Muscle layer of duodenum (tissue), 2 donors: ENCODE measurements at regions not wholly inside any gene's neighbourhood (a gene's known extent, or its start where the extent isn't known, plus 50 kb on each side); places are given as distances from the start of the nearest gene placed in this dataset.
"Not testable (repeated sequence)": the region's sequence is repeated elsewhere in the genome, so short reads cannot be mapped to it uniquely, and the experiment has no call there.

Experiments
- H3K27ac ChIP-seq: one replicate; pipeline ENCODE4 v1.7.0; 2013; ENCODE audit warnings: mild to moderate bottlenecking, low read length
- H3K27me3 ChIP-seq: one replicate; pipeline ENCODE4 v1.7.0; 2013; ENCODE audit warnings: low read depth, mild to moderate bottlenecking, control low read depth, low read length
- H3K36me3 ChIP-seq, 2 donors: one replicate each; pipeline ENCODE4 v1.7.0; 2013; ENCODE audit warnings: low read length in 2 of 2, control low read depth in 1 of 2, mild to moderate bottlenecking in 1 of 2; ENCODE audit not compliant: insufficient read depth in 2 of 2, control insufficient read depth in 1 of 2
- H3K4me1 ChIP-seq, 2 donors: one replicate each; pipeline ENCODE4 v1.7.0; 2013; ENCODE audit warnings: low read length in 2 of 2, mild to moderate bottlenecking in 2 of 2, control low read depth in 1 of 2, moderate library complexity in 1 of 2; ENCODE audit not compliant: insufficient read depth in 2 of 2, control insufficient read depth in 1 of 2
- H3K4me3 ChIP-seq, 2 donors: one replicate each; pipeline ENCODE4 v1.7.0; 2013; ENCODE audit warnings: low read length in 2 of 2, low read depth in 1 of 2, mild to moderate bottlenecking in 1 of 2
- H3K9me3 ChIP-seq, 2 donors: one replicate each; pipeline ENCODE4 v1.7.0; 2013; ENCODE audit warnings: low read length in 2 of 2, control low read depth in 1 of 2, mild to moderate bottlenecking in 1 of 2; ENCODE audit not compliant: control insufficient read depth in 1 of 2
- donor health status: healthy.

DNA sequence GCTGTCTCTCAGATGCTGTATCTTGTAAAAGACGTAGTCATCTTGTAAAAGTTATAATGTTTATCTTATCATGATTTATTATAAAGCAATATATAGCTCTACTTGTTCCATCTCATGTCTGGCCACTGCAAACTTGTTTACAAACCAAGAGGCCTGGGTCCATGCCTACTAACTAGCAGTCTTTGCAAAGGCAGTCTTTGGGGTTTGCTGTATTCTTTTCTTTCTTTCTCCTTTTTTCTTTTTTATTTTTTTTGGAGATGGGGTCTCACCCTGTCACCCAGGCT, 272.6 kb downstream of the GATA3 start:
- Histone ChIP-seq H3K4me3 (no peak overlapping the region), H3K27me3 (no peaks in the 10 kb centered on the region), H3K9me3 (no peaks in the 10 kb centered on the region), H3K27ac (no peak overlapping the region), H3K36me3 (no peaks in the 10 kb centered on the region), H3K4me1 (peaks cover 0 to 2% of the 10 kb centered on the region in 2 donors)

DNA sequence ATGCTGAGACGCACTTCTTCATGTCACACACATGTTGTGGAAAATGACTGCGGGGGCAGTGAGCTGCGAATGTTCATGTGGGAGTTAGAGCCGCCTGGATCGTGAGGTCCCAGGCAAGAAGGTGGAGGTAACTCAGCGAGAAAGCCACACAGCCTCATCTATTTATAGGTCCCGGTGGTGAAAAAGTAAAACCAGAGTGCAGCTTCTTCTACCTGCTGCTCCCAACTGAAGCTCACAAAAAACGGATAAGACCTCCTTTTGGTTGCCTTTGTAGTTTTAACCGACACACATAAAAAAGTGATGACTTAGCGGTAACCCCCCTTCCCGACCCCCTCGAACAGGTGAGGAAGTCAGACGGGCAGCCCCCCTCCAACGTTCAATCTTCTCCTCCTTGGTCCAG, 276.9 kb downstream of the GATA3 start:
- H3K27ac ChIP-seq, result no peak overlapping the region
- no peaks in the 10 kb centered on the region for H3K36me3 ChIP-seq
- H3K4me1 ChIP-seq, result peaks cover 0 to 8% of the 10 kb centered on the region in 2 donors
- H3K4me3 ChIP-seq, result no peak overlapping the region
- H3K9me3 ChIP-seq, result no peaks in the 10 kb centered on the region
- H3K27me3 ChIP-seq, result no peaks in the 10 kb centered on the region

DNA sequence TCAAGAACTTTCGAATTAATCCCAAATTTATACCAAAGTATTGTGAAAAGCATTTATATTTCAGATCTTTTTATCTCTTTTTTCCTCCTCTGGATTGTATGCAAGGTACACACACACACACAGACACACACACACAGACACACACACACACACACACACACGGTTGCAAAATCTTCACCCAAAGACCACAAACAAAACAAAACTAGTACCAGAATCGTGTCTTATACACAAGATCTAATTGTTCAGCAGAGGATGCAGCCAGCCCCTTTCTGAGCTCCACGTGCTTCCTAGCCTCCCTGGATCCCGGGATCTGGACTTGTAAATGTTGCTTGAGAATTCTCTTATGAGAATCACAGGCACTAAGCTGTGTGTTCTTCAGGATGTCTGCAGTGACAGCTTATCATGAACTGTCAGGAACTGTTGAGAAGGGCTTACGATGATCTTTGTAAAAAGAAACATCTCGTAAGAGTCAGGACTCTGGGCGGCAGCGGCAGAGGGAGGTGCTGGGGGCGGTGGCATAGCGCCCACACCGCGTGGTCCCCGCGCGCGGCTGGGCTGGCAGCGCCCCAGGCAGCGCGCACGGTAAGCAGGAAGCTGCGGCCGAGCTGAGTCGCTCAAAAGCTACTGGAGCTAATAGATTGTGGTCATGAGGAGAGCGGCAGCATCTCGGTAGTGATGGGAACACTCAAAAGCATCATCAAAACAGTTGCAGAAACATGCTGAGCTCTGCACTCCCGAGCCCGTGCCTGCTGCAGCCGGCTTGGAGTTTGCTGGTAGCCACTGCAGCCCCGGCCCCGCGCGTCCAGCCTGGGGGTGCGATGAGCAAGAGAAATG, 277.6 kb downstream of the GATA3 start:
- H3K9me3 ChIP-seq, result no peaks in the 10 kb centered on the region
- H3K4me1 ChIP-seq, result peaks cover 0 to 8% of the 10 kb centered on the region in 2 donors
- no peak overlapping the region for H3K27ac ChIP-seq
- H3K4me3 ChIP-seq, result peak overlapping the region; percentile 26 to 60
- no peaks in the 10 kb centered on the region for H3K36me3 ChIP-seq
- H3K27me3 ChIP-seq, result no peaks in the 10 kb centered on the region

DNA sequence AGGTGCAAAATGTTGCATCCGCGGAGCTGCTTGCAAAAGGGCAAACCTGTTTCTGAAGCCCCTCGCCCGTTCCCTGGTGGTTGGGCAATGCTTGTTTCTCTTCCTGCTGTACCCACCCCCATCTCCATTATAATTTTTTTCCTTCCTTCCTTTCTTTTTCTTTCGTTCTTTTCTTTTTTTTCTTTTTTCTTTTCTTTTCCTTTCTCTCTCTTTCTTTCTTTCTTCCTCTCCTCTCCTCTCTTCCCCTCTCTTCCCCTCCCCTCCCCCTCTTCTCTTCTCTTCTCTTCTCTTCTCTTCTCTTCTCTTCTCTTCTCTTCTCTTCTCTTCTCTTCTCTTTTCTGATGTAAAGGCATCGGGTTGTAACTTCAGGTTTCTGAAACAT, 278.2 kb downstream of the GATA3 start:
- peaks cover 0 to 8% of the 10 kb centered on the region in 2 donors for H3K4me1 ChIP-seq
- H3K4me3 ChIP-seq, result peak overlapping the region; percentile 26 to 60
- H3K9me3 ChIP-seq, result no peaks in the 10 kb centered on the region
- no peaks in the 10 kb centered on the region for H3K36me3 ChIP-seq
- H3K27ac ChIP-seq, result no peak overlapping the region
- H3K27me3 ChIP-seq, result no peaks in the 10 kb centered on the region

DNA sequence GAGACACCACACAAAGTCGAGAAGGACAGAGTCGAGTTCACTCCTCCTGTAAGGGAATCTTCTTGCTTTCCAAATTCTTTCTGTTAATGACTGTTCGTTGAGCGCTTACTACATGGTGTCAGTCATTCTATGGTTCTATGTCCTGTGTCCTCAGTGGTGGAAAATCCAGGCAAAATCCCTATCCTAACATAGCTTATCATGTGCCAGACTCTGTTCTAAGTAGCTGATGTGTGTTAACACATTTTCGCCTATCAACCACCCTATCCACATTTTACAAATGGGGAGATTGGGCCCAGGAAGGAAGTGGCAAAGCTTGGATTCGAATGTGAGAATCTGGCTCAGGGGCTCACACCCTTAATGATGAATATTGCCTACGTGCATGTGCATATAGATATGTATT, 280.1 kb downstream of the GATA3 start:
- no peaks in the 10 kb centered on the region for H3K27me3 ChIP-seq
- peaks cover 0 to 8% of the 10 kb centered on the region in 2 donors for H3K4me1 ChIP-seq

DNA sequence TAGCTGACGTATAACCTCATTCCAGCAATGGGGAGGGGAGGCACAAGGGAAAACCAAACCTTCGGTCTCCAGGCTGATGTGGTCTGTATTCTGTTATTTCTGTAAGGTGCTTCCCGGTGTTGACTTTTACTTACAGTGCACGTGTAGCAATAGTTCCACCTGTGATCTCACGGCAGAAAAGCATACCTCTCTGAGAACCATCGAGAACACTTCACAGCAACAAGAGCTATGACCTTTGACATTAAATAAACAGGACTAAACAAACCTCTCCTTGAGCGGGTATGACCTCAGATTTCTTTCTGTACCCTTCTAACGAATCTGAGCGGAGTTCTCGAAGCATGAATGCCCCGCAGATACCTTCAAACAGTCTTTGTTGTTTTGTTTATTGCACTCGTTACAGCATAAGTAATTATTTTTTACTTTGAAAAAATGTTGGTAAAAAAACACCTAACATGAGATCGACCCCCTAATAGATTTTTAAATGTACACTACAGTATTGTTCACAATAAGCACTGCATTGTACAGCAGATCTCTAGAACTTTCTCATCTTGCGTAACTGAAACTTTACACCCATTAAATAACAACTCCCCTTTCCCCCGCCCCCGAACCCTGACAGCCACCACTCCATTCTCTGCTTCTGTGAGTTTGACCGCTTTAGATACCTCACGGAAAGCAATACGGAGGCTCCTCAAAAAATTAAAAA, 282.3 kb downstream of the GATA3 start:
- H3K27me3 ChIP-seq, result no peaks in the 10 kb centered on the region
- H3K4me1 ChIP-seq, result peaks cover 0 to 8% of the 10 kb centered on the region in 2 donors
- no peaks in the 10 kb centered on the region for H3K36me3 ChIP-seq
- H3K27ac ChIP-seq, result no peak overlapping the region
- H3K4me3 ChIP-seq, result no peak overlapping the region
- H3K9me3 ChIP-seq, result no peaks in the 10 kb centered on the region

More for the DNA sequence above, 280.1 kb downstream of the GATA3 start:
- H3K27ac ChIP-seq, result no peak overlapping the region
- H3K9me3 ChIP-seq, result no peaks in the 10 kb centered on the region
- H3K36me3 ChIP-seq, result no peaks in the 10 kb centered on the region
- no peak overlapping the region for H3K4me3 ChIP-seq

DNA sequence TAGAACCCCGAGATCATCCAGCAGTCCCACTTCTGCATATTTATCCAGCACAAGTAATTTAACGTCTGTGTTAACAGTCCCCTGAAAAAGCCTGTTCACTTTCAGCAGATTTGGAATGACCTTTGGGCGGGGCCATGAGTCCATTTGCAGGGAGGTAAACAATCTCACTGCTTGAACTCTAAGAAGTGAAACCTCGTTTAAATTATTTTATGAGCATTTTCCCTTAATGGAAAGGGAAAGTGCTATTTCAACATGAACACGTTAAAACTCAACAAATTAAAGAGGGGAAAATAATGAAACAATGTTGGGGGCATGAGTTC, 282.8 kb downstream of the GATA3 start:
- Histone ChIP-seq H3K4me1 (peaks cover 0 to 3% of the 10 kb centered on the region in 2 donors), H3K27me3 (no peaks in the 10 kb centered on the region)

DNA sequence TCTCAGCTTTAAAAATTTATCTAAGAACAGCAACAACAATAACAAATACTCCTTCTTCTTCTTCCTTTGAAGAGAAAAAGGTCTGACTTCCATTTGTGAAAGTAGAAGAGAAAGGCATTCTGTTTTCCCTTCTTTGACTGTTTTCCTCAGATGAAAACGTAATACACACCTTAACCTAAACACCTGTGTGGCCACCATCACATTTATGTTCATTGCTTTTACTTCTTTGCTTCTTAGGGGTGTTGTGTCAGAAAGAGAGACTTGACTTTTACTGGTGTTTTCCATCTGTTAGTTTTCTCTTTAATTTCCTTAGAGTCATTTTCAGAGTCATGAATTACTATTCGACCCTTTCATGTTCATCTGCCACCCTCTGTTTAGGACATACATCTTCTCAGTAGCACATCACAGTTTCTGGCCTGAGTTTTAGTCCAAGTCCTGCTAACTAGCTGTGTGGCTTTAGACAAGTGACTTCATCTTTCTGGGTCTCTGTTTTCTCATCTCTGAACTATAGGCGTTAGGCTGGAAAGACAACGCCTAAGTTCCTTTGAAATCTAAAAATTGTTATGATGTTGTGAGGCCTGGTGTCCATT, 283.8 kb downstream of the GATA3 start:
- no peaks in the 10 kb centered on the region for H3K27me3 ChIP-seq
- no peaks in the 10 kb centered on the region for H3K4me1 ChIP-seq
- H3K9me3 ChIP-seq, result no peaks in the 10 kb centered on the region
- H3K36me3 ChIP-seq, result no peaks in the 10 kb centered on the region
- H3K27ac ChIP-seq, result no peak overlapping the region
- H3K4me3 ChIP-seq, result no peak overlapping the region

More for the DNA sequence above, 282.8 kb downstream of the GATA3 start:
- Histone ChIP-seq H3K4me3 (no peak overlapping the region), H3K27ac (no peak overlapping the region), H3K9me3 (no peaks in the 10 kb centered on the region), H3K36me3 (no peaks in the 10 kb centered on the region)

DNA sequence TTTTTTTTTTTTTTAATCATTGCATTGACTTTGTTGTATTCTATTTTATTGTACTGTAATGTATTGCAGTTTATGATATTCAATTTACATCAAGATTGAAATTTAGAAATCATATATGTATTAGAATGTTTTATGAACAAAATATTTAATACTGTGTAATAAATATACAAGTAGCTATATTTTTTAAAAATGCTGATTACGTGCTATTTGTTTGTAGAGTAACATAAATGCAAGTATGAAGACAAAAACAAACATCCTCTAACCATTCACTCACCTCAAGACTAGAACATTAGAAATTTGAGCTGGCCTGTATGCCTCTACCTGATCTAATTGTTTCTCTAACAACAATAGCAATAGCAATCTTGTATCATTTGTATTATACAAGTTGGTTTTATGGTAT, 290.3 kb downstream of the GATA3 start:
- Histone ChIP-seq H3K4me1 (no peaks in the 10 kb centered on the region), H3K4me3 (no peak overlapping the region), H3K27me3 (no peaks in the 10 kb centered on the region), H3K9me3 (no peaks in the 10 kb centered on the region), H3K36me3 (no peaks in the 10 kb centered on the region), H3K27ac (no peak overlapping the region)

DNA sequence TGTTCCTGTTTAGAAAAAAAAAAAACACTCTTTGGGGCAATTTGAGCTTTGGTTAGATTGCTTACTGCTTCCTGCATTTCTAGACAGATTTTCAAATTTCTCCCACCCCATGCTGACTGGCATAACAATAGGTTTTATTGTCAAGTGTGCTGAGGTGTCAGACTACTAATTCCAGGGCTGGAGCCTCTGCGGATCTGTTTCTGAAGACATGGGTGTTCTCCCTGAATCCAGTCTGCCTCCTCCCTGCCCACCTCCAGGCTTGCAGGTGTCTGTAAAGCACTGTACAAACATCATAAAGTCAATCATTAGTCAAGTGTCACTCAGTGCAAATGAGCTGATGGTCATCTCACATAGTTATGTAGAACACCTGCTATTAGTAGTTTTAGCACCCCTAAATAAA, 292.4 kb downstream of the GATA3 start:
- Histone ChIP-seq H3K27me3 (no peaks in the 10 kb centered on the region), H3K36me3 (no peaks in the 10 kb centered on the region), H3K27ac (no peak overlapping the region), H3K4me3 (no peak overlapping the region), H3K4me1 (no peaks in the 10 kb centered on the region), H3K9me3 (no peaks in the 10 kb centered on the region)

DNA sequence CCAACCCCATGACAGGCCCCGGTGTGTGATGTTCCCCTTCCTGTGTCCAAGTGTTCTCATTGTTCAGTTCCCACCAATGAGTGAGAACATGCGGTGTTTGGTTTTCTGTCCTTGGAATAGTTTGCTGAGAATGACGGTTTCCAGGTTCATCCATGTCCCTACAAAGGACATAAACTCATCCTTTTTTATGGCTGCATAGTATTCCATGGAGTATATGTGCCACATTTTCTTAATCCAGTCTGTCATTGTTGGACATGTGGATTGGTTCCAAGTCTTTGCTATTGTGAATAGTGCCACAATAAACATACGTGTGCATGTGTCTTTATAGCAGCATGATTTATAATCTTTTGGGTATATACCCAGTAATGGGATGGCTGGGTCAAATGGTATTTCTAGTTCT, 293.1 kb downstream of the GATA3 start:
- H3K4me1 ChIP-seq, H3K4me3 ChIP-seq, H3K36me3 ChIP-seq, H3K27me3 ChIP-seq, H3K27ac ChIP-seq, H3K9me3 ChIP-seq: not testable (repeated sequence)
